ENCODE measurements at regions not wholly inside any gene's neighbourhood (a gene's known extent, or its start where the extent isn't known, plus 50 kb on each side); places are given as distances from the start of the nearest gene placed in this dataset.

DNA sequence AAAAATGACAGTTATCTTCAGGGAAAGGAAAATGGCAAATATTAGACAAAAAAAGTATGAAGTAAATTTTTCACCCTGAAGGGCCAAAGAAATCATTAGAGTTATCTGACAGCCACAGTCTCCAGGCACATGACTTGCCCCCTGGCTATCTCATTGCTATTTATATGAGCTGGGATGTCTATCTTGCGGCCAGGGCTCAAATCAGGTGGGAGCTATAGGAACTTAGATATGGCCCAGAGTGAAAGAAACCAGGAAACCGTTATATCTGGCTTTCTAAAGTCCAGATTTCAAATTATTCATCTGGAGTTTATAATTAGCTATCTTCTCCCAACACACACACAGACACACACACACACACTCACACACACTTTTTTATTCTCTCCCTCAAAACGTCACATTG lies 135.3 kb upstream of the EEF1E1 start:
- TF ChIP-seq CTCF (IDR thresholded peaks at IDR 0.05) (no peak), POLR2AphosphoS5 (IDR thresholded peaks at IDR 0.05) (no peak), POLR2A (IDR thresholded peaks at IDR 0.05) (no peak)
